ENCODE measurements at regions not wholly inside any gene's neighbourhood (a gene's known extent, or its start where the extent isn't known, plus 50 kb on each side); places are given as distances from the start of the nearest gene placed in this dataset.

DNA sequence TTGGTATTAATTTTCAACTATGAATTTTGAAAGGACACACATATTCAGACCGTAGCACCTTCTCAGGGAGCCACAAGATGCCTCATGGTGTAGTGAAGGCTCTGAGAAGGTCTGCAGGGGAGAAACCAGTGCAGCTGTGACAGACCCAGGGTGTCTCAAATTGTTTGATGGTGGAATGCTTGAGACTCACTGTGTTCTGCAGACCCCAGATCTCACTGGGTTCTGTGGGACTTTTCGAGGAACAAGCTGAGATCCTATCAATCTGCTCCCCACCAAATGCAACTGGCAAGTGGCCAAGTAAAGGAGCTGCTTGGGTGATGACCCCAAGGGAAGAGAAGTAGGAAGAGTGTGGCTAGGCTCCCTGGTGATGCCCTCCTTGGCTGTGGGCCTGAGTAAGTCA, 130.5 kb upstream of the UNC5B start:
- TF ChIP-seq EP300 (IDR thresholded peaks at IDR 0.05) (no peak), CTCF (IDR thresholded peaks at IDR 0.05) (no peak), POLR2A (IDR thresholded peaks at IDR 0.05) (no peak), POLR2AphosphoS5 (IDR thresholded peaks at IDR 0.05) (no peak)

All from upper lobe of left lung (tissue), 4 donors.